Cardiac muscle cell (in vitro differentiated cells and primary cell): ENCODE measurements at regions not wholly inside any gene's neighbourhood (a gene's known extent, or its start where the extent isn't known, plus 50 kb on each side); places are given as distances from the start of the nearest gene placed in this dataset.

Experiments
- DNase-seq, 2 donors: peaks; one replicate each; pipeline versions ENCODE4 v3.0.0 to v3.0.0-alpha.2; 2010 to 2017; ENCODE audit warnings: low read depth in 1 of 2, low spot score in 1 of 2
- H3K27ac ChIP-seq: fragments of 200-600 bp; sonication (generic); 2 replicates; pipeline ENCODE4 v1.5.1; 2016
- H3K27me3 ChIP-seq: fragments of 200-600 bp; sonication (generic); 2 replicates; pipeline ENCODE4 v1.6.0; 2016; ENCODE audit warnings: control low read depth
- H3K36me3 ChIP-seq: fragments of 200-600 bp; sonication (generic); 2 replicates; pipeline ENCODE4 v1.5.1; 2016; ENCODE audit warnings: control low read depth
- H3K4me1 ChIP-seq: fragments of 200-600 bp; sonication (generic); 2 replicates; pipeline ENCODE4 v1.8.1; 2017; ENCODE audit warnings: low read depth, mild to moderate bottlenecking, mixed run types
- H3K4me3 ChIP-seq: fragments of 200-600 bp; sonication (generic); 2 replicates; pipeline ENCODE4 v1.5.1; 2016; ENCODE audit warnings: mild to moderate bottlenecking
- H3K9me3 ChIP-seq: fragments of 200-600 bp; sonication (generic); 2 replicates; pipeline ENCODE4 v1.5.1; 2017; ENCODE audit warnings: low read depth, mild to moderate bottlenecking, control low read depth
- CTCF ChIP-seq: IDR thresholded peaks from 2 replicates; pipeline ENCODE4 v1.5.1; 2012; ENCODE audit warnings: low read depth, mild to moderate bottlenecking, low read length

- peaks cover 16% of the 10 kb centered on the region for H3K4me1 ChIP-seq
- H3K27me3 ChIP-seq, result no peaks in the 10 kb centered on the region
- no peak overlapping the region for H3K4me3 ChIP-seq
- H3K9me3 ChIP-seq, result no peaks in the 10 kb centered on the region
- TF ChIP-seq CTCF, result no peak
- H3K27ac ChIP-seq, result no peak overlapping the region
- H3K36me3 ChIP-seq, result no peaks in the 10 kb centered on the region
- DNase-seq, result no peak
Measured at GRCh38 chr15:62756326-62756994, 286.1 kb upstream of the TPM1 start.

- no peak for TF ChIP-seq CTCF
- H3K4me1 ChIP-seq, result peaks cover 16% of the 10 kb centered on the region
- no peaks in the 10 kb centered on the region for H3K27me3 ChIP-seq
- no peaks in the 10 kb centered on the region for H3K36me3 ChIP-seq
- no peak overlapping the region for H3K27ac ChIP-seq
- no peak for DNase-seq
- H3K9me3 ChIP-seq, result no peaks in the 10 kb centered on the region
- H3K4me3 ChIP-seq, result no peak overlapping the region
Measured at GRCh38 chr15:62756995-62757360, 285.6 kb upstream of the TPM1 start.

- no peaks in the 10 kb centered on the region for H3K9me3 ChIP-seq
- H3K36me3 ChIP-seq, result no peaks in the 10 kb centered on the region
- no peaks in the 10 kb centered on the region for H3K27me3 ChIP-seq
- H3K4me3 ChIP-seq, result no peak overlapping the region
- peaks cover 16% of the 10 kb centered on the region for H3K4me1 ChIP-seq
- no peak for DNase-seq
- no peak for TF ChIP-seq CTCF
- no peak overlapping the region for H3K27ac ChIP-seq
Measured at GRCh38 chr15:62757535-62757934, 285.0 kb upstream of the TPM1 start.

- Histone ChIP-seq H3K36me3 (no peaks in the 10 kb centered on the region), H3K27ac (no peak overlapping the region)
Measured at GRCh38 chr15:62758126-62758951, 284.2 kb upstream of the TPM1 start.

GRCh38 chr15:62758952-62759349 lies 283.6 kb upstream of the TPM1 start:
- Histone ChIP-seq H3K4me1 (peaks cover 16% of the 10 kb centered on the region), H3K36me3 (no peaks in the 10 kb centered on the region), H3K27ac (no peak overlapping the region), H3K4me3 (no peak overlapping the region), H3K27me3 (no peaks in the 10 kb centered on the region), H3K9me3 (no peaks in the 10 kb centered on the region)
- no peak for TF ChIP-seq CTCF
- DNase-seq, result no peak

More at GRCh38 chr15:62758126-62758951, 284.2 kb upstream of the TPM1 start:
- peak; percentile 29 to 93 for DNase-seq
- Histone ChIP-seq H3K4me3 (no peak overlapping the region), H3K9me3 (no peaks in the 10 kb centered on the region), H3K4me1 (peaks cover 16% of the 10 kb centered on the region), H3K27me3 (no peaks in the 10 kb centered on the region)
- no peak for TF ChIP-seq CTCF
